ENCODE measurements at regions not wholly inside any gene's neighbourhood (a gene's known extent, or its start where the extent isn't known, plus 50 kb on each side); places are given as distances from the start of the nearest gene placed in this dataset.

DNA sequence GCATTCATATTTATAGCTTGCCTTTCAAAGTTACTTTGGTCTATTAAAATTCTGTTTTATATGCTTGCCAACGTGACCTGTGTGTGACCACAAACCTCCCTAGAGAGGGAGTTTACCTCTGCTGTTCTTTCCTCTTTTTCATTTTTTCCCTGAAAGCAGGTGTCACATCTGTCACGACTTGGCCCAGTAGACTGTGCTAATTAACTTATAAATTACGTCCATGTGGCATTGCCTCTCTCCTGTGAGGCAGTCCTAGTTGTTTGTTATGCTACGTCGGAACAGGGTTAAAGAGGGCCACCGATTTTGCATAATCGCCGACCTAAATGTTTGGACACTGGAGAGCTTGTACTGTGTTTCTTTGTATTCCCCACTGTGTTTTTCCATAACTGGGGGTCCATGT lies 343.9 kb upstream of the FLRT2 start:
- TF ChIP-seq POLR2AphosphoS5 (IDR thresholded peaks at IDR 0.05; ENCODE audit: low read depth) (no peak), ZNF114 (CRISPR knock-in tag; IDR thresholded peaks at IDR 0.05) (no peak), EZH2 (IDR thresholded peaks at IDR 0.05; ENCODE audit: low read depth, unreplicated experiment) (no peak), JUNB (IDR thresholded peaks at IDR 0.05; ENCODE audit: unreplicated experiment) (no peak), NANOG (IDR thresholded peaks at IDR 0.05; ENCODE audit: borderline replicate concordance) (no peak), EZH2phosphoT487 (IDR thresholded peaks at IDR 0.05; ENCODE audit: unreplicated experiment) (no peak), STAT1 (IDR thresholded peaks at IDR 0.05; ENCODE audit: unreplicated experiment) (no peak), CREB1 (CRISPR knock-in tag; IDR thresholded peaks at IDR 0.05; ENCODE audit: low read depth) (no peak), ZNF331 (CRISPR knock-in tag; IDR thresholded peaks at IDR 0.05; ENCODE audit: low read depth) (no peak)
- TF ChIP-seq, protein P1, sequence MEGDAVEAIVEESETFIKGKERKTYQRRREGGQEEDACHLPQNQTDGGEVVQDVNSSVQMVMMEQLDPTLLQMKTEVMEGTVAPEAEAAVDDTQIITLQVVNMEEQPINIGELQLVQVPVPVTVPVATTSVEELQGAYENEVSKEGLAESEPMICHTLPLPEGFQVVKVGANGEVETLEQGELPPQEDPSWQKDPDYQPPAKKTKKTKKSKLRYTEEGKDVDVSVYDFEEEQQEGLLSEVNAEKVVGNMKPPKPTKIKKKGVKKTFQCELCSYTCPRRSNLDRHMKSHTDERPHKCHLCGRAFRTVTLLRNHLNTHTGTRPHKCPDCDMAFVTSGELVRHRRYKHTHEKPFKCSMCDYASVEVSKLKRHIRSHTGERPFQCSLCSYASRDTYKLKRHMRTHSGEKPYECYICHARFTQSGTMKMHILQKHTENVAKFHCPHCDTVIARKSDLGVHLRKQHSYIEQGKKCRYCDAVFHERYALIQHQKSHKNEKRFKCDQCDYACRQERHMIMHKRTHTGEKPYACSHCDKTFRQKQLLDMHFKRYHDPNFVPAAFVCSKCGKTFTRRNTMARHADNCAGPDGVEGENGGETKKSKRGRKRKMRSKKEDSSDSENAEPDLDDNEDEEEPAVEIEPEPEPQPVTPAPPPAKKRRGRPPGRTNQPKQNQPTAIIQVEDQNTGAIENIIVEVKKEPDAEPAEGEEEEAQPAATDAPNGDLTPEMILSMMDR (conservative IDR thresholded peaks at IDR 0.05; ENCODE audit: low read depth in 2 of 2), result no peak
- TF ChIP-seq, protein P2, sequence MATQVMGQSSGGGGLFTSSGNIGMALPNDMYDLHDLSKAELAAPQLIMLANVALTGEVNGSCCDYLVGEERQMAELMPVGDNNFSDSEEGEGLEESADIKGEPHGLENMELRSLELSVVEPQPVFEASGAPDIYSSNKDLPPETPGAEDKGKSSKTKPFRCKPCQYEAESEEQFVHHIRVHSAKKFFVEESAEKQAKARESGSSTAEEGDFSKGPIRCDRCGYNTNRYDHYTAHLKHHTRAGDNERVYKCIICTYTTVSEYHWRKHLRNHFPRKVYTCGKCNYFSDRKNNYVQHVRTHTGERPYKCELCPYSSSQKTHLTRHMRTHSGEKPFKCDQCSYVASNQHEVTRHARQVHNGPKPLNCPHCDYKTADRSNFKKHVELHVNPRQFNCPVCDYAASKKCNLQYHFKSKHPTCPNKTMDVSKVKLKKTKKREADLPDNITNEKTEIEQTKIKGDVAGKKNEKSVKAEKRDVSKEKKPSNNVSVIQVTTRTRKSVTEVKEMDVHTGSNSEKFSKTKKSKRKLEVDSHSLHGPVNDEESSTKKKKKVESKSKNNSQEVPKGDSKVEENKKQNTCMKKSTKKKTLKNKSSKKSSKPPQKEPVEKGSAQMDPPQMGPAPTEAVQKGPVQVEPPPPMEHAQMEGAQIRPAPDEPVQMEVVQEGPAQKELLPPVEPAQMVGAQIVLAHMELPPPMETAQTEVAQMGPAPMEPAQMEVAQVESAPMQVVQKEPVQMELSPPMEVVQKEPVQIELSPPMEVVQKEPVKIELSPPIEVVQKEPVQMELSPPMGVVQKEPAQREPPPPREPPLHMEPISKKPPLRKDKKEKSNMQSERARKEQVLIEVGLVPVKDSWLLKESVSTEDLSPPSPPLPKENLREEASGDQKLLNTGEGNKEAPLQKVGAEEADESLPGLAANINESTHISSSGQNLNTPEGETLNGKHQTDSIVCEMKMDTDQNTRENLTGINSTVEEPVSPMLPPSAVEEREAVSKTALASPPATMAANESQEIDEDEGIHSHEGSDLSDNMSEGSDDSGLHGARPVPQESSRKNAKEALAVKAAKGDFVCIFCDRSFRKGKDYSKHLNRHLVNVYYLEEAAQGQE (IDR thresholded peaks at IDR 0.05; ENCODE audit: unreplicated experiment), result no peak
- TF ChIP-seq, protein P3, sequence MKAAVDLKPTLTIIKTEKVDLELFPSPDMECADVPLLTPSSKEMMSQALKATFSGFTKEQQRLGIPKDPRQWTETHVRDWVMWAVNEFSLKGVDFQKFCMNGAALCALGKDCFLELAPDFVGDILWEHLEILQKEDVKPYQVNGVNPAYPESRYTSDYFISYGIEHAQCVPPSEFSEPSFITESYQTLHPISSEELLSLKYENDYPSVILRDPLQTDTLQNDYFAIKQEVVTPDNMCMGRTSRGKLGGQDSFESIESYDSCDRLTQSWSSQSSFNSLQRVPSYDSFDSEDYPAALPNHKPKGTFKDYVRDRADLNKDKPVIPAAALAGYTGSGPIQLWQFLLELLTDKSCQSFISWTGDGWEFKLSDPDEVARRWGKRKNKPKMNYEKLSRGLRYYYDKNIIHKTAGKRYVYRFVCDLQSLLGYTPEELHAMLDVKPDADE (IDR thresholded peaks at IDR 0.05), result no peak
- TF ChIP-seq, protein P4, sequence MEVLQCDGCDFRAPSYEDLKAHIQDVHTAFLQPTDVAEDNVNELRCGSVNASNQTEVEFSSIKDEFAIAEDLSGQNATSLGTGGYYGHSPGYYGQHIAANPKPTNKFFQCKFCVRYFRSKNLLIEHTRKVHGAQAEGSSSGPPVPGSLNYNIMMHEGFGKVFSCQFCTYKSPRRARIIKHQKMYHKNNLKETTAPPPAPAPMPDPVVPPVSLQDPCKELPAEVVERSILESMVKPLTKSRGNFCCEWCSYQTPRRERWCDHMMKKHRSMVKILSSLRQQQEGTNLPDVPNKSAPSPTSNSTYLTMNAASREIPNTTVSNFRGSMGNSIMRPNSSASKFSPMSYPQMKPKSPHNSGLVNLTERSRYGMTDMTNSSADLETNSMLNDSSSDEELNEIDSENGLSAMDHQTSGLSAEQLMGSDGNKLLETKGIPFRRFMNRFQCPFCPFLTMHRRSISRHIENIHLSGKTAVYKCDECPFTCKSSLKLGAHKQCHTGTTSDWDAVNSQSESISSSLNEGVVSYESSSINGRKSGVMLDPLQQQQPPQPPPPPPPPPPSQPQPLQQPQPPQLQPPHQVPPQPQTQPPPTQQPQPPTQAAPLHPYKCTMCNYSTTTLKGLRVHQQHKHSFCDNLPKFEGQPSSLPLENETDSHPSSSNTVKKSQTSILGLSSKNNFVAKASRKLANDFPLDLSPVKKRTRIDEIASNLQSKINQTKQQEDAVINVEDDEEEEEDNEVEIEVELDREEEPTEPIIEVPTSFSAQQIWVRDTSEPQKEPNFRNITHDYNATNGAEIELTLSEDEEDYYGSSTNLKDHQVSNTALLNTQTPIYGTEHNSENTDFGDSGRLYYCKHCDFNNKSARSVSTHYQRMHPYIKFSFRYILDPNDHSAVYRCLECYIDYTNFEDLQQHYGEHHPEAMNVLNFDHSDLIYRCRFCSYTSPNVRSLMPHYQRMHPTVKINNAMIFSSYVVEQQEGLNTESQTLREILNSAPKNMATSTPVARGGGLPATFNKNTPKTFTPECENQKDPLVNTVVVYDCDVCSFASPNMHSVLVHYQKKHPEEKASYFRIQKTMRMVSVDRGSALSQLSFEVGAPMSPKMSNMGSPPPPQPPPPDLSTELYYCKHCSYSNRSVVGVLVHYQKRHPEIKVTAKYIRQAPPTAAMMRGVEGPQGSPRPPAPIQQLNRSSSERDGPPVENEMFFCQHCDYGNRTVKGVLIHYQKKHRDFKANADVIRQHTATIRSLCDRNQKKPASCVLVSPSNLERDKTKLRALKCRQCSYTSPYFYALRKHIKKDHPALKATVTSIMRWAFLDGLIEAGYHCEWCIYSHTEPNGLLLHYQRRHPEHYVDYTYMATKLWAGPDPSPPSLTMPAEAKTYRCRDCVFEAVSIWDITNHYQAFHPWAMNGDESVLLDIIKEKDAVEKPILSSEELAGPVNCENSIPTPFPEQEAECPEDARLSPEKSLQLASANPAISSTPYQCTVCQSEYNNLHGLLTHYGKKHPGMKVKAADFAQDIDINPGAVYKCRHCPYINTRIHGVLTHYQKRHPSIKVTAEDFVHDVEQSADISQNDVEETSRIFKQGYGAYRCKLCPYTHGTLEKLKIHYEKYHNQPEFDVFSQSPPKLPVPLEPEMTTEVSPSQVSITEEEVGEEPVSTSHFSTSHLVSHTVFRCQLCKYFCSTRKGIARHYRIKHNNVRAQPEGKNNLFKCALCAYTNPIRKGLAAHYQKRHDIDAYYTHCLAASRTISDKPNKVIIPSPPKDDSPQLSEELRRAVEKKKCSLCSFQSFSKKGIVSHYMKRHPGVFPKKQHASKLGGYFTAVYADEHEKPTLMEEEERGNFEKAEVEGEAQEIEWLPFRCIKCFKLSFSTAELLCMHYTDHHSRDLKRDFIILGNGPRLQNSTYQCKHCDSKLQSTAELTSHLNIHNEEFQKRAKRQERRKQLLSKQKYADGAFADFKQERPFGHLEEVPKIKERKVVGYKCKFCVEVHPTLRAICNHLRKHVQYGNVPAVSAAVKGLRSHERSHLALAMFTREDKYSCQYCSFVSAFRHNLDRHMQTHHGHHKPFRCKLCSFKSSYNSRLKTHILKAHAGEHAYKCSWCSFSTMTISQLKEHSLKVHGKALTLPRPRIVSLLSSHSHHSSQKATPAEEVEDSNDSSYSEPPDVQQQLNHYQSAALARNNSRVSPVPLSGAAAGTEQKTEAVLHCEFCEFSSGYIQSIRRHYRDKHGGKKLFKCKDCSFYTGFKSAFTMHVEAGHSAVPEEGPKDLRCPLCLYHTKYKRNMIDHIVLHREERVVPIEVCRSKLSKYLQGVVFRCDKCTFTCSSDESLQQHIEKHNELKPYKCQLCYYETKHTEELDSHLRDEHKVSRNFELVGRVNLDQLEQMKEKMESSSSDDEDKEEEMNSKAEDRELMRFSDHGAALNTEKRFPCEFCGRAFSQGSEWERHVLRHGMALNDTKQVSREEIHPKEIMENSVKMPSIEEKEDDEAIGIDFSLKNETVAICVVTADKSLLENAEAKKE (CRISPR knock-in tag; IDR thresholded peaks at IDR 0.05), result no peak

All from GM23338 (cell line).